ENCODE measurements at regions not wholly inside any gene's neighbourhood (a gene's known extent, or its start where the extent isn't known, plus 50 kb on each side); places are given as distances from the start of the nearest gene placed in this dataset.

DNA sequence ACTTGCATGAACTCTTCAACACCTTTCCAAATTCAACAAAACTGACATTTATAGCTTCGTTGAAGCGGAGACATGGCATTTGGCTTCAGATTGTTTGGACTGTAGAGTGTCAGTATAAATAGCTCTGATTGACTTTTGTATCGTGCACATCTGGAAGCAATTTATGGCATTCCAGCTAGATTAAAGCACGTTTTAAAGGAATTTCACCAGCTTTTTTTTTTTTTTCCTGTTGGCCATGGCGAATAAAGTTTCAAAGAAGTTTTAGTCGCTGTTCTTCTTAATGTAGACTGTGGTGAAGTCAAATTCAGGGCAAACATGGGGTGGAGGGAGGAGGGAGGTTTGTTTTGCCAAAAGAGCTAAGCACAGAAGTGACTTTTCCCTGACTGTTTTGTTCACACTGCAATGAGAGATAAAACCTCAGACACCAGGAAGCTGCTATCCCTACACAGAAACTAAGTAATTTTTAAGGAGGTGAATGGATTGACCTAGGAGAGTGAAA lies 391.0 kb upstream of the RARB start:
- no peak for DNase-seq (ENCODE audit: low read depth in 3 of 3, low spot score in 1 of 3)

DNA sequence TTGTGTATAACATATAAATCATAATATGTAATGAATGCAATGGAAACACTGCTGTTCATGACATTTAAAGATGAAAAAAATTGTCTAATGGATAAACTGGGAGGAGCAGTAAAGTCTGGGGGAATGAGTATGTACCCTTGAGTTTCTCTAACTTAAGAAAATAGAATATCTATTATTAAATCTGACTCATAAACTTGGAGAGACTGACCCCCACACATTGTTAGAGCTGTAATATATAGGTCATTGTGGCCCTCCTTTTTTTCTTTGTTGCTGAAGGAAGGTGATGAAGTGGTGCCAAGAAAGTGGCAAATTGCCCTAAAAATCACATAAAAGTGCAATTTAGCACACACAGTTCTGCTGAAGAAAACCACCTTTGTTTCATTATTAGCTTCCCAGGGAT lies 389.8 kb upstream of the RARB start:
- no peak for DNase-seq (ENCODE audit: low read depth in 3 of 3, low spot score in 1 of 3)

DNA sequence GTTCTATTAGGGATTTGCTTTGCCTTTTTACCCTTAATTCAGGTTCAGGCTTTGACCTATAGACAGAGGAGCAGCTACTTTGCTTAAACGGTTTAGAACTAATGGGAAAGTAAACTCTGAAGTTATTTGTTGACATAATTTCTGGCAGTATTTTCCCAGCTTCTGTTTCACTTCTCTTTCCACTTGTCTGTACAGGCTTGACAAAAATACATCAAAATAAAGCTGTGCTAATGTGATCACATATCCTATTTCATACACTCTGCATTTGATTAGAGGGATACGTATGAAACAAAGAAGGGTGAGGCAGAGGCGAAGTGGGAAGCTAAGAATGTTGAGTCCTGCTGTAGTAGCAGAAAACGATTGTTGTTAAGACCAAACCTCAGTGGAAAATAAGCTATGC lies 389.1 kb upstream of the RARB start:
- no peak for DNase-seq (ENCODE audit: low read depth in 3 of 3, low spot score in 1 of 3)

DNA sequence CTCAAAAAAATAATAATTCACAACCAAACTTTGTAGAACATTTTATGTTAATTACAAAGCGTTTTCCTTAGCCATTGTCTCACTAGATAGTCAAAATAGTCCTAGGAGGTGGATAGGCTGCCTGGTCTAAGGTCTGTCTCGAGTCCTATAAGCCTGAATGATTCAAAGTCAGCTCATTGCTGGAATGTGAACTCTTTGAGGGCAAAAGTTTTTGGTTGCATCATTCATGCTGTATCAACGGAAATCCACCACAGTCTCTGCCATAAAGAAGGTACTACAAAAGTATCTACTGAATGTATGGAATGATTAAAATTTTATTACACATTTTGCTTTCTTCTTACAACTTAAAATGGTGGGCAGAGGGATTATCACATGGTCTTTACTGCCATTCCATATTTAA lies 387.3 kb upstream of the RARB start:
- DNase-seq (ENCODE audit: low read depth in 3 of 3, low spot score in 1 of 3), result no peak

DNA sequence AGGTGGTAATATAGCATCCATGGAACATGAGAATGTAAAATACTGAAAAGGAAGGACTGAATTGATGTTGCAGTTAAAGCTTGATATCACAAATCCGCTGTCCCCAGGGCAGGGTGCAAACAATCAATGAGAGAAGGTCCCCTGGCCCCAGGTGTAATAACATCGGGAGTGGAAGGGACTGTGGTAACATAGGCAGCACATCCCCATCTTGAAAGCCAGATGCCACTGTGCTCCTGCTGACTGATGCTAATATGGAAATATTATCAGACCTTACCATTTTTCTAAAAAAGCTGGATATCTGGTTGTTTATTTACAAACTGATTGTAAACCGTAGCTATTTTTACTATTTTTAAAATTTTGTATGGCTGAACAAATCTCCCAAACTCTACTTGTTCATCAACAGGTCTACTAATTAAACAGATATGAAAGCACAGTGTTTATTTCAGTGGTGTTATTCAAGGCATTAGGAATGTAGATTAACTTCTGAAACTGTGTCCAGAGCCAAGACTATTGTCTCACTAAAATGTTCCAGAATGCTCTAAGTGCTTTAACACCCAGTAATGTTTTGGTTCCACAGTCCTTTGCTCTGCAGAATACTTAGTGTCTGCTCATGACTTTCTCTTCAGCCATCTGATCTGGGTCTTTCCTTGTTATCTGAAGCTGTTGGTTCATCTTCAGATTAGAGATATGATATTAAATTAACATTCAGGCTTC lies 386.0 kb upstream of the RARB start:
- DNase-seq (ENCODE audit: low read depth in 3 of 3, low spot score in 1 of 3), result no peak

DNA sequence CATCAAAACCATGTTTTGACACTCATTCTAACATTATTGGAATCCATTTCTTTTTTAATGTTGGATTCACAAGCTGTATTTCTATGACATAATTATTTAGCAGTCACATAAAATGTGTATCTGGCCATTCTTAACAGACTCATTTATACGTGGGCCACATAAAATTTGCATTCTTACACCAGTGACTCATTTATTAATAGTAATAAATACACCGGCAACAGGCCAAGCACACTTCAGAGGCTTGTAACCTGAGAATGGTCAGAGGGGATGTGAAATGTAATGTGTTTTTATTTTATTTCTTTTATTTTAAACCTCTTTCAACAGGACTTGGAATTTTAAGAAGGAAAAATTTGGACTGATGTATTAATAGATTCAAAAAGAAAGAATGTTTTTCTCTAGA lies 384.9 kb upstream of the RARB start:
- DNase-seq (ENCODE audit: low read depth in 3 of 3, low spot score in 1 of 3), result no peak

DNA sequence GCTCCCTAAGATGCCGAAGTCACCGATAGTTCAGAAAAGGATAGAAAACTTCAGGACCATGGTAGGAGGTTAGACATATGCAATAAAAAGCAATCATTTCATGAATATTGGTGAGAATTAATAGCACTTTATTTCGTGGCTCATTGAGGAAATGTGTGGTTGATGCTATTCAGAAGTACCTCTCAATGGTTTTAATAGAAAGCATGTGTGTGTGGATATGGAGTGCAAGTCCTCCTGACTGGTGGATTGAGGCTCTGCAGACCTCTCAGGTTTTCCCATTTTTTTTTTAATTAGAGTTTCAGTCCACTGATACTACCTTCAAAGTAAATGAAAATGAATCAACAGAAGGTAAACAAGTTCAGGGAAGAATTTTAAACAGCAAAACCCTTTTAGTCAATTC lies 384.3 kb upstream of the RARB start:
- DNase-seq (ENCODE audit: low read depth in 3 of 3, low spot score in 1 of 3), result no peak

DNA sequence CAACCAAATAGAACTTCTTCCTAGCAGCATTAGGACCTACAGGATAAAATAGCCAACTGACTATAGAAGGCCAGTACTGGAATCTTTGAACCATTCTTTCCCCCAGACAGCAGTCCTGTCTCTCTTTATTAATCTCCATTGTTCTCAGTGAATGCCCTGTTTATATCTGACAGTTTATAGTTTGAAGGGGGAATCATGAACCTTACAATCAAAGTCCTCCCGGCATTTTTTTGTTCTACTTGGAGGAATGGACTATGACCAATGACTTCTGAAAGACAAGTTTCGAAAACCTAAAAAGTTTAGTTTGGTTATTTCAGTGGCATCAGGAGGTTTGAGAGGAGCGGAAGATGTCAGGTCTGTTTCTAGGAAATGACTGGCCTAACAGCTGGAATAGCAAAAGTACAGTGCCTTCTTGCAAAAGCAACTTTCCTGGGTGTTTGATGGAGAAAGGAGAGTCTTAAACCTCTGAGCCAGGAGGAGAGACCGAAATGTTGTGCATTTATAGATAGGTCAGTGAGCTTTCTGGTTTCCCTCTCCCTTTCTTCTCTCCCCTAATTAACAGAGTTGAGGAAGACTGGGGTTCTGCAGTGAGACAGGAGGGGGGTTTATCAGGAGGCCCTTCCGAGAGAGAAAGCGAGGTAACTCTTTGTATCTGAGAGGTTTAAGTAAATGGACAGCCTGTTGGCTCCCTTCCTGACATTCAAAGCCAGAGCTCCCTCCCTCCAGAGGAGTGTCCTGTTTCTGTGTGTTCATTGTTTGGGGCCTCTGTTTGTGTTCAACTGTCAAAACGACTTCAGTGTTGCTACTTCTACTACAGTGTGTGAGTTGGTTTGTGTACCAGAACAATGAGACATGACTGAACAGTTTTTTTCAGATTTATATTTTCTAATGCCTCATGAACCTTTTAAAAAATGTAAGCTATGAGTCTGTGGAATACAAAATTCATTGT lies 383.0 kb upstream of the RARB start:
- DNase-seq (ENCODE audit: low read depth in 3 of 3, low spot score in 1 of 3), result no peak

DNA sequence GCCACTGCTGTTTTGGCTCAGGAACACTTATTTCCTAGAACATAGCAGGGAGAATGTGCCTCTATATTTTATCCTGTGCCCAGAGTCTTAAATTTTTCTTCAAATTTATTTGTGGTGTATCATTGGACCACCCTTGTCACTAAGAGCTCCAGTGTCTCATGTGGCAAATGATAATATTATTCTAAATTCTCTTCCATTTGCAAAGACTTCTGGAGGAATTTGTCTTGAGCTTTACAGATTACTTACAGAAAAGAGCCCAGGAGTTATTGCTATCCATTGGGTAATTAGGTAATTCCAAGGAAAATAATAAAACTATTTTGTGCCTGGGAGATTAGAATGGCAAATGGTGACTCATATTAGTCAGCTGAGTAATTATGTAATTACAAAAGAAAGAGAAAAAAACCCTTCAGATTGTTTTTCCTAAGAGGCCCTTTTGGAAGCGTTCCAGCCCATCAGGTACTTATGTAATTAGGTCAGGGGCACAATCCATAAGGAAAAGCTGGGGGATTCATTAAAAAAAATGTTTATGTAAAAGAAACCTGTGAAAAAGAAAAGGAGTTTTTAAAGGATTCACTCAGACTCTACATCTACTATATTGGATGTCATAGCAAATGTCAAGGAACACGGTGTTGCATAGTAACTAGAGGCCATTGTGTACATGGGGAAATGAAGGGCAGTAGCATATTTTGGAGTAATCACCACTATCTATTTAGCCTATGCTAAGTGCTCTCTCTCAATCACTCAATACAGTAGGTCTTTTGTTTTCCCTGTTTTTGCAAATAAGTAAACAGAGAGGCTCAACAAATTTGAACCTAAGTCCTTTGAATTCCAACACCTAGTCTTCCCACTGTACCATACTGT lies 380.9 kb upstream of the RARB start:
- no peak for DNase-seq (ENCODE audit: low read depth in 3 of 3, low spot score in 1 of 3)

DNA sequence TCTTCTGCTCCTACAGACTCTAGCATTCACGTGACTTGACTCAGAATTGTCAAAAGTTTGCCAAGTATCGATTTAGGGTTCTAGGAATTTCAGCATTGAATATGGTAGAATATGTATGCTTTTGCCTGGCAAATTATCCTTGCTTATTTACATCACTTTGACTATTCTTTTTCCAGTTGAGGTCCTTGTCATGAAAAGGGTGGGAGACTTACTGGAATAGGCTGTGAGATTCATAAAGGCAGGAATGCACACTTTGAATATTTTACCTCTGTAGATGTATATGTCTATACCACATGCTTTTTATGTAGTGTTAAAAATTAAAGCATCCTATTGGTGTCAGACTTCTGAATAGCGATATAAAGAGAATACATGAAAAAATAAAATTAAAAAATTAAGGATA lies 378.8 kb upstream of the RARB start:
- no peak for DNase-seq (ENCODE audit: low read depth in 3 of 3, low spot score in 1 of 3)

DNA sequence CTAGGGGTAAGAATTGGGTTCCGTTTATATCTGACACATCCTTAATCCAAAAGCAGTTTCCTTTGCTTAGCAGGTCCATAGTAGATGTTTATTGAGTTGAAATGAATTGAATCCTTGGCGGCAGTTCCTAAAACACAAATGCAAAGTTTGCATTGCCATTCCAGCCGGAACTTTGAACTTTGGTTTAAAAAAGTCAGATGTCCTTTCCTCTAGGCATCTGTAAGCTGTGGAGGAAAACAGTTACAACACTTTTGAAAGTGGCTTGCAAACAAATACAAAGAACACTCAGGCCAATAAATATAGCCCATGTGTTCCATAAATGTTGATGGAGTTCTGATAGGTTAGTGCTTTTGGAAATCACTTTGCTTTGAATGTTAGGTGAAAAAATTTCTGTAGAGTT lies 374.7 kb upstream of the RARB start:
- DNase-seq (ENCODE audit: low read depth in 3 of 3, low spot score in 1 of 3), result no peak

DNA sequence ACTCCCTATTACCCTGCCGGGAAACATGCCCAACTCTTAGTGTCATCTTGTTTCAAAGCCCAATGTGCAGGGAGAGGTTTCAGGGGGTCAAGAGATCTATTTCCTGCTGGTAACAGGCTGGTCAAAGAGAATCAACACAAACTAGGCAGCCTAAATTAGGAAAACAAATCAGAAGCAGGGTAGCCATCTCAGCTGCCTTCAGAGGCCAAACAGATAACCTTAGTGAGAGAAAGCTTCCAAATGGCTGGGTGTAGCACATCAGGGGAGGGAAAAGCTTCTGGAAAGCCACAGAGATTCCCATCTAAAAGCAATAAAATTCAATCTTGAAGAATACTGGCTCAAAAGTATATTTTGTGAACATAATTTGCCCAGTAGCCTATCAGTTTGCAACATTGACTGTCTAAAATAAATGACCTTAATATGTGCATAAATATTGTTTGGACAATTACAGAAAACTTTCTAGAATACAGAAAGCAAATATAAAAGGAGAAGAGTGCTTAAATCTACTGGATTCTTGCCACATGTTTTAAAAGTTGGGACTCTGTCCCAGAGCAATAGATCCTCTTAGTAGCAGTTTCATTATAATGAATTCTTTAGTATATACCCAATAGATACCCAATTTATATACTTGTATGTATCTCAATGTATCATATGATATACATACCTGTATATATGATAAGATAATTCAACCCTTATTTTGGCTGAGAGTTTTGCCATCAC lies 371.9 kb upstream of the RARB start:
- DNase-seq (ENCODE audit: low read depth in 3 of 3, low spot score in 1 of 3), result no peak

DNA sequence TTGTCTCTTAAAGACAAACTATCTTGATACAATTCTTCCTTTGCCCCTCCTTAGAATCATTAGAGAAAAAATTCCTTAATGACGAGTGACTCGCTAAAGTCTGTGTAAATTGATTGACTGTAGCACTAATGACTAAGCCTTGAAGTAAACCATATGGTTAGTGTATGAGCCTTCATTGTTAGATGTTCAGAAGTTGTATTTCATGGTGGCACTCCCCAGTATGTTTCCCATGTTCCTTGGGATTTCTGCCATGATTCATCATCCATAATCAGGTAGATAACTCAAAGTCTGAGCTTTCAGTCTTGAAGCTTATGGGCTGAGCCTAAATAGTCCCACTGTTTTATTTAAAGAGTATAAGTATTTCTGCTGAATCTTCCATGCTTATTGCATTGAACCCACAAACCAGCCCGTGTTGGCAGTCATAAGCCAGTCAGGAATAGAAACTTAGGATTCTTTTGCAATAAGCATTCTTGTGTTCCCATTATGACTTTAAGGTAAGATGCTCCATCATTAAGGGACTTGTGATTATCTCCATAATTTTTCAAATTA lies 371.2 kb upstream of the RARB start:
- DNase-seq (ENCODE audit: low read depth in 3 of 3, low spot score in 1 of 3), result no peak

DNA sequence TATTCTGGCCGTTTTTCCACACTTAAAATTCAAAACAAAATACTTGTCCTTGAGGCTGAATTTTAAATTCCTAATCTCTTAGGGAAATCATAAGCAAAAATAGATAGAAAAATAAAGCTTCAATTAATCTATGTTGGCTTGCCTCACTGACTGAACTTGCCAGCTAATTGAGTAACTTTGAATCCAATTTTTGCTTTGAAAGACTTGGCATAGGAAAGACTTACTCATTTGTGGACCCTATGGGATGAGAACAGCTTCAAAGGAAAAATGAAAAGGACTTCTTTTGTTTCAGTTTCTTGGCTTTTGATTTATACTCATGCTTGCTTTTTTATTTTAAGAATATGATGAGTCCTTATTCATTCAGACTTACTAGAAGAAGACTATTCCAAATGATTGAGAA lies 370.7 kb upstream of the RARB start:
- no peak for DNase-seq (ENCODE audit: low read depth in 3 of 3, low spot score in 1 of 3)

DNA sequence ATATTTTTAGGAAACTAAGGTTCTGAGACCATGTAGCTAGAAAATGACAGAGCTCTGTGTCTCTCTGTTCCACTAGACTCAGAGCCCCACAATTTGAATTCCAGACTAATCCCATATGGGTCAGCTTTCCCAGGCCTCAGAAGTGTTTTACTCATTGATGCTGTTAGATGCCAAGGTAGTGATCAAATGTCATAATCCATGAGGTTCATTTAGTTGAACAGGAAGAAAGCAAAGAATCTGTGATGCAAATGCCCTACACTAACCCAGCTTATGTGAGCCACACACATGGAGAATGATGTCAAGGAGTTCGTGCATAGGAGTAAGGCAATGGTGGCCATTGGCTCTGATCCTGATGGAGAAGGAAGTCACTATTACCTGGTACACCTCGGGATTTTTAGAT lies 363.4 kb upstream of the RARB start:
- DNase-seq (ENCODE audit: low read depth in 3 of 3, low spot score in 1 of 3), result no peak

DNA sequence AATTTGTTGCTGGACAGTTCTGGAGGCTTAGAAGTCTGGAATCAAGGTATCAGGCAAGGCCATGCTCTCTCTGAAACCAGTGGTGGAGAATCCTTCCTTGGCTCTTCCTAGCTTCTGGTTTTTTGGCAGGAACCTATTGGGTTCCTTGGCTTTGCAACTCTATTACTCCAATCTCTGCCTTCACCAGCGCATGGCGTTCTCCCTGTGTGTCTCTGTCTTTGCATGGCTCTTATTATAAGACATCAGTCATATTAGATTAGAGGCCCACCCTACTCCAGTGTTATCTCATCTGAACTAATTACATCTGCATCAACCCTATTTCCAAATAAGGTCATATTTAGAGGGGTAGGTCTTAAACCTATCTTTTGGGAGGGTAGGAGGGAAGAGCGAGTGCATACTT lies 358.1 kb upstream of the RARB start:
- DNase-seq (ENCODE audit: low read depth in 3 of 3, low spot score in 1 of 3), result no peak

DNA sequence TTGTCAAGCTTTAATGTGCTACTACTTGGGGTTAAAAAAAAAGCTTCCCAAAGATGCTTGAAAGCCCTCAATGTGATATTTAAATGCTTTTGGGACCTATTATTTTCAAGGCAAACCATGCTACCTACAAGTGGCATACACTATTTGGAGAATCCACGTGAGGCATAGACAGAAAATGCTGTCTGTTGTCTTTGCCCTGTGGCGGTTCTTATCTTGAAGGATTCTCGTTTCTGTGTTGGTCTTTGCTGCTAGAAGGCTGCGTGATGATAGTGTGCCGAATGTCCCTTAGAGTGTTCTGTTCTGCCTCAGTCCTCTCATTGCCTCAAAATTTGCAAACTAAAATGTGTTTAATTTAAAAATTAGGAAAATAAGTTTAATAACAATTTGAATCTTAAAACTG lies 356.2 kb upstream of the RARB start:
- no peak for DNase-seq (ENCODE audit: low read depth in 3 of 3, low spot score in 1 of 3)

DNA sequence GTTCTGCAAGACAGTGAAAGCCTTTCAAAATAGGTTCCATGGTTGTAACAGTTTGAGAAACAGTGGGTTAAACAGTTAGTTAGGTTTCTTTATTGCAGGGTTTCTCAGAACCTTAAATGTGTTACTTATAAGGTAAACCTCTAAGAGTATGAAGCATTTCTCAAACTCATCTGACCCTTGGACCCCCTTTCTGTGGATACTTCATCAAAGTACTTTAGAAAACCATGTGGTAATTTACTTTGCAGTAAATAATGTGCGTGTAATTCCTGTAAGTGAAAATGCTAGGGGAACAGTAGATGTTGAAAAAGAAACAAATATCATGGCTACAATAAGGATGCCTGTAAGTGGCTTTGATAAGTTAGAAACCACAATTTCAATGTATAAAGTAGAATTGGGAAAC lies 354.6 kb upstream of the RARB start:
- no peak for DNase-seq (ENCODE audit: low read depth in 3 of 3, low spot score in 1 of 3)

DNA sequence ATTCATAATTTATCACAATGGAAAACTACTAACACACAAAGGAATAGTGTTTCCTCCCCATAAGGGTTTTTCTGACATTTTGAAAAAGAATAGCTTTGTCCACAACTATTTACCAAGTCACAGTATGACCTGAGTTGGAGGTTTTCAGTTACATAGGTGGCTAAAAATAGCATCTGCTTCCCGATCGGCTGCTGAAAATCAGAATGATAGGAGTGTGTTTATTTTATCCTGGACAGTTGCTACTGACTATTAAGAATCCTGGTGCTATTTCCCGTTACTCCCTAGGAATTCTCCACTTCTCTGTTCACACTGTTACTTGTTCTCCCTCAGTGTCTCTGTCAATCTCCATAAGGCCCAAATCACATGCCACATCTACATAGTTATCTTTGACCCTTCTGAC lies 353.9 kb upstream of the RARB start:
- no peak for DNase-seq (ENCODE audit: low read depth in 3 of 3, low spot score in 1 of 3)

DNA sequence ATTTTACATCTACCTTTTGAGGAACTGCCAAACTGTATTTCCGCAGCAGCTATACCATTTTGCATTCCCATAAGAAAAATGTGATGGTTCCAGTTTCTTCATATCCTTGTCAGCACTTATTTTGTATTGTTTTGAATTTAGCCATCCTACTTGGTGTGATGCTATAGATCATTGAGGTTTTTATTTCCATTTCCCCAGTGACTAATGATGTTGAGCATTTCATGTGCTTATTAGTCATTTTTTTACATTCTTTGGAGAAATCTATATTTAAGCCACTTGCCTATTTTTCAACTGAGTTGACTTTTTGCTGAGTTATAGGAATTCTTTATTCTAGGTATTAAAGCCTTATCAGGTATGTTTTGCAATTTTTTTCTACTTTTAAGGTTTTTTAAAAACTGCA lies 347.6 kb upstream of the RARB start:
- DNase-seq (ENCODE audit: low read depth in 3 of 3, low spot score in 1 of 3), result no peak

DNA sequence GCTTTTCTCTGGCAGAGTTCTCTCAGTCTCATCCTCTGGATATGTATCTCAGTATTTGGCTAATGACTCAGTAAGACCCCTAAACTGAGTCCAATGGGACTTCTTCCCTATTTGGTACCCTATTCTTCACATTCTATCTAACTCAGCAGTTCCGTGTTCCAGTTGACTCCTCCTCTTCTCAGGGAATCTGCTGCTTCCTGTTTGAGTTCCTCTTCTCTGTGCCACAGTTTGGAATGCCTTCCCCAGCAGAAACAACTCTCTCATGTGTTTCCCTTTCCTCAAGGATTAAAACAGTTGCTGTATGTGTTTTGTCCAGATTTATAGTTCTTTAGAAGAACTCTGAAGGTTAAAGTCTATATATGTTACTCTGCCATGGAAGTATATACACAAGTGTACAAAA lies 344.0 kb upstream of the RARB start:
- no peak for DNase-seq (ENCODE audit: low read depth in 3 of 3, low spot score in 1 of 3)
